ENCODE measurements at regions not wholly inside any gene's neighbourhood (a gene's known extent, or its start where the extent isn't known, plus 50 kb on each side); places are given as distances from the start of the nearest gene placed in this dataset.

DNA sequence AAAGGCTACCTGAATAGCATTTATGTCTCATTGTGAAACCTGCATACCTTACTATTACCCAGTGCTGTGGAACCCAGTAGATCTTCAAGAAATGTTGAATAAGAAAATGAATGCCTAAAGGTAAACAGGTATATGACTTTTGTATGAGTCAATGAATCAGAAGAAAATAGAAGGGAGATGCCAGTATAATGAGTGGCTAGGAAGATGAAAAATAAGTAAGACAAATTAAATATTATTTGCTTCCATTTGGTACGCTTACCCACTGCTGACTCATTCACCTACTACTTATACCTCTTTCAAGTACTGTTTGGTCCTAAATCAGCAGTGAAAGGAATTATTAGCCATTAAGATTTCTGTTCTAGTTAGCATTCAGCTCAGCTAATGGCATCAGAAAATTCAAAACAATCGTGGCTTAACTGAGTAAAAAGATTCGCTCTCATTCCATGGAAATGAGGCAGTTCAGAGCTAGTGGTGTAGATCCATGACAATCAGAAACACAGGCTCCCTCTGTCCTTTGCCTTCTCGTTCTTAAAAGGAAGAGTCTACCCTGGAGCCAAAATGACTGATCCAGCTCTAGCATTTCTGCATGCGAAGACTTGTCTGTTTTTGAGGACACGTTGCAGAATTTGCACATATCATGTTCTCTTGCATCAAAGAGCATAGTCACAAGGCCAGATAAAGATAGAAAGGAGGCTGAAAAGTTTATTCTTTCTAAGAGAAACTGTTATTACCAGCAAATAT, 705.8 kb upstream of the USP15 start:
- Mint-ChIP-seq H3K9me3 (no peaks in the 10 kb centered on the region), H3K27ac (no peak overlapping the region), H3K4me1 (no peaks in the 10 kb centered on the region), H3K4me3 (no peak overlapping the region), H3K36me3 (no peaks in the 10 kb centered on the region), H3K27me3 (ENCODE audit: insufficient read depth, low read depth) (no peaks in the 10 kb centered on the region)
- no peak for DNase-seq (ENCODE audit: low spot score)
- Histone ChIP-seq H3K4me1 (no peaks in the 10 kb centered on the region), H3K9me3 (ENCODE audit: low read depth) (no peaks in the 10 kb centered on the region), H3K4me3 (no peak overlapping the region), H3K36me3 (no peaks in the 10 kb centered on the region), H3F3A (ENCODE audit: low read depth) (no peaks in the 10 kb centered on the region), H3K79me2 (ENCODE audit: low read depth) (no peaks in the 10 kb centered on the region), H3K27ac (no peak overlapping the region), H2AFZ (replicated peaks) (no peak overlapping the region), H3K27me3 (no peaks in the 10 kb centered on the region), H3K4me2 (no peak overlapping the region), H3K9ac (no peak overlapping the region), H4K20me1 (ENCODE audit: low read depth) (no peaks in the 10 kb centered on the region)
- TF ChIP-seq CTCF (IDR thresholded peaks at IDR 0.05) (no peak), EZH2 (IDR thresholded peaks at IDR 0.05) (no peak), EZH2phosphoT487 (IDR thresholded peaks at IDR 0.05) (no peak)

DNA sequence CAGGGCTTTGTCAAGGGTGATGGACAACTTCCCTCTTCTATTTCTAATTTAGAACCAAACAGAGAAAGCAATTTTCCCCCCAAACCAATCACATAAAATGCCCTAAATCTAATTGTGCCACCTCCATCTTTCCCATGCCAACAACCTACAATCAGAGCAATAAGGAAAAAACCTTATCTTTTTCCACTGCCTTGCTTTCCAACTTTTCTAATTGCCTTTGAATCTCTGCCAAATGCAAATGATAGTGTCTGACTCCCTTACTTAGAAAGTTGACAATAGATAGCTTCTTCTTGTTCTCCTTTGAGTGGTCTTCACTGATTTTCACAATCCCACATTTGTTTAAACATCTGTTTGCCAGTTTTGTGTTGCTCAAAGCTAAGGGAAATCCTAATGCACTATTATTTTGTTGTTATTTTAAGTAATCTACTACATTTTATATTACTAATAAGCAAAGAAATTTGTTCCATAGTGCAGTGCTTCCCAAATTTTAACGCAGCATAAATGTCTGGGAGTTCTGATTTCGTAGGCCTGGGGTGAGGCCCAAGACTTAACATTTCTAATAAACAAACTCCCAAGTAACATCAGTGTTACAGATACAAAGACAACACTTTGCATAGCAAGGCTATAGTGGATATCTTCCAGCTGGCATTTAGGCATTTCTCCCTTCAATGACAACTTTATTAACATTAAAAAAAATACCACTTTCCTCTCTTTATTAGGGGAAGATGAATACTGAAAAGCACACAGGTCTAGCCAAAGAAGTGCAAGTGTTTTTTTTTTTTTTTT, 696.3 kb upstream of the USP15 start:
- Histone ChIP-seq H2AFZ (replicated peaks) (no peak overlapping the region), H3K9me3 (ENCODE audit: low read depth) (no peaks in the 10 kb centered on the region), H3K4me2 (no peak overlapping the region), H3K4me1 (peaks cover 7% of the 10 kb centered on the region), H3K79me2 (ENCODE audit: low read depth) (no peaks in the 10 kb centered on the region), H3K4me3 (no peak overlapping the region), H3K9ac (no peak overlapping the region), H4K20me1 (ENCODE audit: low read depth) (no peaks in the 10 kb centered on the region), H3K27me3 (no peaks in the 10 kb centered on the region), H3K36me3 (no peaks in the 10 kb centered on the region), H3K27ac (no peak overlapping the region), H3F3A (ENCODE audit: low read depth) (no peaks in the 10 kb centered on the region)
- Mint-ChIP-seq H3K36me3 (no peaks in the 10 kb centered on the region), H3K4me1 (peaks cover 5% of the 10 kb centered on the region), H3K27ac (no peak overlapping the region), H3K27me3 (ENCODE audit: insufficient read depth, low read depth) (no peaks in the 10 kb centered on the region), H3K4me3 (no peak overlapping the region), H3K9me3 (no peaks in the 10 kb centered on the region)
- no peak for DNase-seq (ENCODE audit: low spot score)
- TF ChIP-seq EZH2phosphoT487 (IDR thresholded peaks at IDR 0.05) (no peak), EZH2 (IDR thresholded peaks at IDR 0.05) (no peak), CTCF (IDR thresholded peaks at IDR 0.05) (no peak)

GRCh38 chr12:61564466-61564865, 695.7 kb upstream of the USP15 start:
- H3K27ac ChIP-seq = no peak overlapping the region
- DNase-seq (ENCODE audit: low spot score) = no peak
- H3K4me1 ChIP-seq = peaks cover 11% of the 10 kb centered on the region
- Mint-ChIP-seq H3K4me1 (peaks cover 5% of the 10 kb centered on the region), H3K4me3 (no peak overlapping the region), H3K27me3 (ENCODE audit: insufficient read depth, low read depth) (no peaks in the 10 kb centered on the region), H3K36me3 (no peaks in the 10 kb centered on the region), H3K27ac (no peak overlapping the region), H3K9me3 (no peaks in the 10 kb centered on the region)
- no peak overlapping the region for H3K4me3 ChIP-seq
- no peak overlapping the region for H3K9ac ChIP-seq
- no peaks in the 10 kb centered on the region for H3K36me3 ChIP-seq
- H3K79me2 ChIP-seq (ENCODE audit: low read depth) = no peaks in the 10 kb centered on the region
- no peak overlapping the region for H2AFZ ChIP-seq (replicated peaks)
- no peak overlapping the region for H3K4me2 ChIP-seq
- no peaks in the 10 kb centered on the region for H3K9me3 ChIP-seq (ENCODE audit: low read depth)
- no peak for TF ChIP-seq CTCF (IDR thresholded peaks at IDR 0.05)
- no peak for TF ChIP-seq EZH2 (IDR thresholded peaks at IDR 0.05)
- no peak for TF ChIP-seq EZH2phosphoT487 (IDR thresholded peaks at IDR 0.05)
- H3F3A ChIP-seq (ENCODE audit: low read depth) = no peaks in the 10 kb centered on the region
- H3K27me3 ChIP-seq = no peaks in the 10 kb centered on the region
- no peaks in the 10 kb centered on the region for H4K20me1 ChIP-seq (ENCODE audit: low read depth)
